H1 (cell line): ENCODE measurements at regions not wholly inside any gene's neighbourhood (a gene's known extent, or its start where the extent isn't known, plus 50 kb on each side); places are given as distances from the start of the nearest gene placed in this dataset.

Experiments
- CTCF ChIA-PET: fragments of 300-600 bp; sonication (Branson Sonifier 250); formaldehyde crosslinking; loops from one replicate; lab custom pipeline; 2021; ENCODE audit not compliant: partially characterized antibody; lab: Charles Lee
- POLR2A ChIA-PET: fragments of 300-600 bp; sonication (Branson Sonifier 250); formaldehyde crosslinking; loops from one replicate; lab custom pipeline; 2021; ENCODE audit warnings: inconsistent platforms; ENCODE audit not compliant: partially characterized antibody; lab: Charles Lee
- DNase-seq, 2 experiments: peaks; one replicate each; pipeline versions ENCODE4 v3.0.0 to v3.0.0-alpha.2; 2010 to 2022; ENCODE audit warnings: low spot score in 2 of 2, low read depth in 1 of 2, mixed read lengths in 1 of 2
- FAIRE-seq: peaks from 2 replicates; lab custom pipeline; 2011; peaks lifted over from hg19 to GRCh38; lab: Jason Lieb, UNC
- H2AFZ ChIP-seq: 2 replicates; pipeline ENCODE4 v1.8.1; 2012; ENCODE audit warnings: low read length, inconsistent platforms
- H2AK5ac ChIP-seq: 2 replicates; pipeline ENCODE4 v1.6.1; 2013; ENCODE audit warnings: low read depth, low read length
- H2BK120ac ChIP-seq: replicated peaks from 2 replicates; pipeline ENCODE3; 2013; ENCODE audit warnings: low read depth, low read length, inconsistent platforms
- H2BK12ac ChIP-seq: 2 replicates; pipeline ENCODE4 v1.6.1; 2013; ENCODE audit warnings: low read depth, low read length
- H2BK15ac ChIP-seq: 2 replicates; pipeline ENCODE4 v1.6.1; 2013; ENCODE audit warnings: low read length
- H2BK20ac ChIP-seq: 2 replicates; pipeline ENCODE4 v1.6.1; 2013; ENCODE audit warnings: low read length
- H2BK5ac ChIP-seq: 2 replicates; pipeline ENCODE4 v1.6.1; 2013; ENCODE audit warnings: low read depth, low read length
- H3K14ac ChIP-seq: 2 replicates; pipeline ENCODE4 v1.6.1; 2013; ENCODE audit warnings: inconsistent platforms; ENCODE audit not compliant: insufficient read length
- H3K18ac ChIP-seq: 2 replicates; pipeline ENCODE4 v1.6.1; 2013; ENCODE audit warnings: low read length; ENCODE audit errors: extremely low read depth
- H3K23ac ChIP-seq: 2 replicates; pipeline ENCODE4 v1.6.1; 2013; ENCODE audit warnings: inconsistent platforms; ENCODE audit not compliant: insufficient read length
- H3K23me2 ChIP-seq: 2 replicates; pipeline ENCODE4 v1.6.1; 2013; ENCODE audit warnings: low read depth, low read length
- H3K27ac ChIP-seq: 2 replicates; pipeline ENCODE4 v1.6.1; 2011; ENCODE audit warnings: low read depth, low read length, inconsistent platforms
- H3K27me3 ChIP-seq, 4 experiments: replicated peaks in 1 of 4; 1 replicate in 1 of 4; 2 replicates in 3 of 4; pipeline versions ENCODE4 v1.6.1 to v1.8.1; 2011 to 2013; ENCODE audit warnings: low read length in 3 of 4, mild to moderate bottlenecking in 3 of 4, inconsistent platforms in 2 of 4, mixed read lengths in 2 of 4, moderate library complexity in 1 of 4; ENCODE audit not compliant: control insufficient read depth in 3 of 4, insufficient read depth in 3 of 4; ENCODE audit errors: extremely low read depth in 1 of 4
- H3K36me3 ChIP-seq, 4 experiments: 2 replicates each; pipeline versions ENCODE4 v1.6.1 to v1.8.1; 2011 to 2013; ENCODE audit warnings: mild to moderate bottlenecking in 4 of 4, low read length in 3 of 4, moderate library complexity in 2 of 4, control low read depth in 1 of 4, inconsistent platforms in 1 of 4; ENCODE audit not compliant: insufficient read depth in 4 of 4, control insufficient read depth in 2 of 4
- H3K4ac ChIP-seq: replicated peaks from 2 replicates; pipeline ENCODE3; 2013; ENCODE audit warnings: low read length, low read depth, mixed read lengths, inconsistent platforms; ENCODE audit not compliant: insufficient read length
- H3K4me1 ChIP-seq, 4 experiments: replicated peaks in 1 of 4; 1 replicate in 1 of 4; 2 replicates in 3 of 4; pipeline versions ENCODE4 v1.6.1 to v1.8.1; 2011 to 2013; ENCODE audit warnings: low read length in 3 of 4, inconsistent platforms in 2 of 4, mixed read lengths in 1 of 4; ENCODE audit not compliant: insufficient read depth in 4 of 4, control insufficient read depth in 3 of 4
- H3K4me2 ChIP-seq, 2 experiments: 2 replicates each; pipeline versions ENCODE4 v1.6.1 to v1.8.1; 2011 to 2013; ENCODE audit warnings: low read depth in 2 of 2, low read length in 2 of 2, control low read depth in 1 of 2, inconsistent platforms in 1 of 2, mild to moderate bottlenecking in 1 of 2; ENCODE audit not compliant: insufficient read depth in 1 of 2
- H3K4me3 ChIP-seq, 4 experiments: fragments of 200-600, 300-600 bp in 1 of 4; sonication (generic), shearing (Covaris generic), sonication (Bioruptor Twin) in 1 of 4; 2 replicates each; pipeline versions ENCODE4 v1.5.1 to v1.8.1; 2011 to 2016; ENCODE audit warnings: low read length in 4 of 4, low read depth in 3 of 4, control low read depth in 2 of 4, inconsistent platforms in 2 of 4, mild to moderate bottlenecking in 2 of 4, mixed read lengths in 1 of 4, moderate library complexity in 1 of 4; ENCODE audit not compliant: insufficient read depth in 2 of 4; ENCODE audit errors: extremely low read depth in 1 of 4
- H3K56ac ChIP-seq: replicated peaks from 2 replicates; pipeline ENCODE3; 2013; ENCODE audit warnings: low read depth, mild to moderate bottlenecking, mixed read lengths, low read length, inconsistent platforms; ENCODE audit not compliant: insufficient read length
- H3K79me1 ChIP-seq: 2 replicates; pipeline ENCODE4 v1.6.1; 2013; ENCODE audit warnings: low read depth, low read length, control low read depth
- H3K79me2 ChIP-seq, 2 experiments: 2 replicates each; pipeline versions ENCODE4 v1.6.1 to v1.8.1; 2012 to 2013; ENCODE audit warnings: low read length in 2 of 2, mild to moderate bottlenecking in 2 of 2, inconsistent platforms in 1 of 2; ENCODE audit not compliant: insufficient read depth in 2 of 2, control insufficient read depth in 1 of 2
- H3K9ac ChIP-seq, 4 experiments: replicated peaks in 1 of 4; 1 replicate in 1 of 4; 2 replicates in 3 of 4; pipeline versions ENCODE4 v1.6.1 to v1.8.1; 2011 to 2013; ENCODE audit warnings: low read depth in 3 of 4, low read length in 3 of 4, control low read depth in 2 of 4, mild to moderate bottlenecking in 2 of 4, moderate library complexity in 2 of 4, inconsistent platforms in 1 of 4; ENCODE audit errors: extremely low read depth in 1 of 4
- H3K9me3 ChIP-seq, 2 experiments: 2 replicates each; pipeline versions ENCODE4 v1.6.1 to v1.8.1; 2012 to 2013; ENCODE audit warnings: mild to moderate bottlenecking in 2 of 2, moderate library complexity in 2 of 2, control low read depth in 1 of 2, inconsistent platforms in 1 of 2, low read depth in 1 of 2, low read length in 1 of 2, mixed read lengths in 1 of 2; ENCODE audit not compliant: insufficient read depth in 2 of 2
- H4K20me1 ChIP-seq, 2 experiments: replicated peaks in 1 of 2; 2 replicates each; pipeline versions ENCODE3 to v1.8.1; 2011 to 2013; ENCODE audit warnings: inconsistent platforms in 2 of 2, low read length in 2 of 2, mild to moderate bottlenecking in 1 of 2; ENCODE audit not compliant: insufficient read depth in 2 of 2, control insufficient read depth in 1 of 2
- H4K5ac ChIP-seq: 2 replicates; pipeline ENCODE4 v1.6.1; 2013; ENCODE audit warnings: low read length, low read depth, mixed read lengths, inconsistent platforms; ENCODE audit not compliant: insufficient read length
- H4K8ac ChIP-seq: 2 replicates; pipeline ENCODE4 v1.8.0; 2013; ENCODE audit warnings: mild to moderate bottlenecking, moderate library complexity, low read length, inconsistent platforms; ENCODE audit not compliant: insufficient read depth; ENCODE audit errors: extremely low read depth
- H4K91ac ChIP-seq: replicated peaks from 2 replicates; pipeline ENCODE3; 2013; ENCODE audit warnings: low read length, mixed read lengths, inconsistent platforms; ENCODE audit not compliant: insufficient read length
- BRCA1 ChIP-seq: IDR thresholded peaks from 2 replicates; pipeline ENCODE4 v1.6.1; 2012; ENCODE audit warnings: low read depth, low read length, improper control_type of control experiment
- CREB1 ChIP-seq: IDR thresholded peaks from 2 replicates; pipeline ENCODE4 v1.6.1; 2012; ENCODE audit warnings: inconsistent platforms
- KDM1A ChIP-seq: fragments of 200-600, 300-600 bp; sonication (generic); IDR thresholded peaks from 2 replicates; pipeline ENCODE4 v1.7.1; 2016; ENCODE audit warnings: mild to moderate bottlenecking, low read length, borderline replicate concordance
- NRF1 ChIP-seq: IDR thresholded peaks from 2 replicates; pipeline ENCODE4 v1.6.1; 2011; ENCODE audit warnings: mild to moderate bottlenecking, low read depth, low read length, improper control_type of control experiment
- POU5F1 ChIP-seq: IDR thresholded peaks from 2 replicates; pipeline ENCODE4 v1.6.1; 2011; ENCODE audit warnings: low read depth, mild to moderate bottlenecking, low read length, moderate library complexity
- SIN3A ChIP-seq, 2 experiments: IDR thresholded peaks in 1 of 2; conservative IDR thresholded peaks in 1 of 2; 2 replicates each; pipeline ENCODE4 v1.6.1; 2011 to 2012; ENCODE audit warnings: low read length in 2 of 2, improper control_type of control experiment in 1 of 2, low read depth in 1 of 2, mild to moderate bottlenecking in 1 of 2
- SP4 ChIP-seq: IDR thresholded peaks from 2 replicates; pipeline ENCODE4 v1.6.1; 2012; ENCODE audit warnings: low read length, inconsistent platforms
- ZNF274 ChIP-seq: IDR thresholded peaks from 2 replicates; pipeline ENCODE4 v1.7.0; 2012; ENCODE audit warnings: low read length, borderline replicate concordance; ENCODE audit errors: extremely low read depth
- whole genome bisulfite sequencing, 2 experiments: shearing (Covaris generic) in 1 of 2; methylation state at CpG; one replicate each; pipeline versions ENCODE4 v1.1.6 to v1.1.7; 2013 to 2015; ENCODE audit warnings: low lambda C conversion rate in 2 of 2, mixed read lengths in 2 of 2, inconsistent platforms in 1 of 2, low coverage in 1 of 2, missing lambda C conversion rate in 1 of 2; ENCODE audit not compliant: insufficient replicate concordance in 2 of 2, insufficient coverage in 1 of 2, insufficient read length in 1 of 2; ENCODE audit errors: extremely low coverage in 1 of 2, missing lambda C conversion rate in 1 of 2; 5-methylcytosine and 5-hydroxymethylcytosine counted together
- TF ChIP-seq, protein P1 (sequence below): IDR thresholded peaks from 2 replicates; pipeline ENCODE4 v1.6.1; 2012; ENCODE audit warnings: inconsistent platforms

DNA sequence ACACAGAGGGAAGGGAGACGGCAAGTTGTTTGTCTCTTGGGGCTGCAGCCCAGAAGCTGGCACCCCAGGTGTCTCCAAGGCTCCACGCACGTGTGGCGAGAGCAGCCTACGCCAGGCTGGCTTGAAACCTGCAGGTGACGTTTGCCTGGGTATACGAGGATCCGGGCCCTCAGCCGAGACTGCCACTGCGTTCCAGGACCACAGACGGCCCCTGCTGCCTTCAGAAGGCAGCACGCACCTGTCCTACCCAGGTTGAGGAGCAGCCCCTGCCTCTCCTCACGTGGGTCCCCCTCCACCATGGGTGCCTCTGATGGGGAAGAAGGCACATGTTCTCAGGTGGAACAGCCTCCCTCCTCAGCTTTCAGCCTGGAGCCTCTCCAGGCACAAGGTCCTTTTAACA lies 75.3 kb upstream of the PRR20G start:
- Histone ChIP-seq H3K4me1 (peaks cover 0 to 3% (median 0%) of the 10 kb centered on the region in 4 experiments; a peak in 1 of 7 replicates), H2BK120ac (no peak overlapping the region), H3K56ac (no peak overlapping the region), H4K91ac (no peak overlapping the region), H4K8ac (no peak overlapping the region; the same call in 1 of the 2 replicates), H3K27me3 (no peaks in the 10 kb centered on the region; a peak in 1 of 7 replicates), H2BK5ac (no peak overlapping the region), H3K27ac (no peak overlapping the region), H3K4me2 (no peak overlapping the region), H4K20me1 (no peaks in the 10 kb centered on the region), H2BK15ac (no peak overlapping the region), H3K18ac (no peak overlapping the region), H2BK12ac (no peak overlapping the region), H2AK5ac (no peak overlapping the region), H3K4me3 (no peak overlapping the region), H3K79me1 (no peaks in the 10 kb centered on the region), H2AFZ (no peak overlapping the region), H3K9me3 (no peaks in the 10 kb centered on the region; a peak in 1 of 4 replicates), H3K23ac (no peak overlapping the region), H3K14ac (no peak overlapping the region), H3K9ac (no peak overlapping the region), H3K79me2 (no peaks in the 10 kb centered on the region), H3K36me3 (no peaks in the 10 kb centered on the region), H3K4ac (no peak overlapping the region), H2BK20ac (no peak overlapping the region), H3K23me2 (no peaks in the 10 kb centered on the region), H4K5ac (no peak overlapping the region)
- DNase-seq (no peak), FAIRE-seq (no peak)
- WGBS, 2 experiments = 77% methylated on average over 9 of the region's 13 CpGs; no CpG with 5 or more reads in 1 of the 2 experiments
- POLR2A ChIA-PET = no interaction called here
- CTCF ChIA-PET = interaction anchor here (1.9 kb wide), 1 partner anchor 11 kb away, joined by 9 read pairs; no protein-coding TSS in a partner anchor
- no peak for TF ChIP-seq KDM1A
- no peak for TF ChIP-seq SIN3A (conservative IDR thresholded peaks at IDR 0.05 in 1 of 2, IDR thresholded peaks at IDR 0.05 in 1 of 2; ENCODE audit: low read depth in 1 of 2, low read length in 2 of 2)
- no peak for TF ChIP-seq SP4
- TF ChIP-seq CREB1 = no peak
- TF ChIP-seq ZNF274 = no peak
- no peak for TF ChIP-seq NRF1
- TF ChIP-seq, protein P1, sequence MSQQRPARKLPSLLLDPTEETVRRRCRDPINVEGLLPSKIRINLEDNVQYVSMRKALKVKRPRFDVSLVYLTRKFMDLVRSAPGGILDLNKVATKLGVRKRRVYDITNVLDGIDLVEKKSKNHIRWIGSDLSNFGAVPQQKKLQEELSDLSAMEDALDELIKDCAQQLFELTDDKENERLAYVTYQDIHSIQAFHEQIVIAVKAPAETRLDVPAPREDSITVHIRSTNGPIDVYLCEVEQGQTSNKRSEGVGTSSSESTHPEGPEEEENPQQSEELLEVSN = no peak
- no peak for TF ChIP-seq BRCA1
- no peak for TF ChIP-seq POU5F1
